Upper lobe of right lung (tissue), 1 donor: ENCODE measurements at regions not wholly inside any gene's neighbourhood (a gene's known extent, or its start where the extent isn't known, plus 50 kb on each side); places are given as distances from the start of the nearest gene placed in this dataset.

Experiments
- ATAC-seq: fragments of 200-7000 bp; cut with Tn5 transposase; one replicate; pipeline ENCODE4 v1.9.1; 2020; ENCODE audit warnings: mild to moderate bottlenecking, moderate library complexity
- DNase-seq: peaks from one replicate; pipeline ENCODE4 v3.0.0-alpha.2; 2020
- H3K27ac ChIP-seq: fragments of 200-600 bp; one replicate; pipeline ENCODE4 v1.8.0; 2022
- H3K27me3 ChIP-seq: fragments of 200-600 bp; one replicate; pipeline ENCODE4 v1.8.0; 2022; ENCODE audit warnings: mild to moderate bottlenecking
- H3K36me3 ChIP-seq: fragments of 200-600 bp; one replicate; pipeline ENCODE4 v1.8.0; 2022
- H3K4me1 ChIP-seq: fragments of 200-600 bp; one replicate; pipeline ENCODE4 v1.8.0; 2022
- H3K4me3 ChIP-seq: fragments of 200-600 bp; one replicate; pipeline ENCODE4 v1.8.0; 2022; ENCODE audit warnings: mild to moderate bottlenecking
- H3K9me3 ChIP-seq: fragments of 200-600 bp; one replicate; pipeline ENCODE4 v1.8.0; 2022
- CTCF ChIP-seq: fragments of 200-600 bp; IDR thresholded peaks from one replicate; pipeline ENCODE4 v1.8.0; 2022; ENCODE audit warnings: antibody characterized with exemption
- intact Hi-C: fragments of 100-400 bp; cut with DNase I; formaldehyde crosslinking; loops from one replicate; pipeline ENCODE4 v1.11.0; 2022
- donor health status: DM: no; HTN: yes; CAD: no; lungs with severe emphysema.

DNA sequence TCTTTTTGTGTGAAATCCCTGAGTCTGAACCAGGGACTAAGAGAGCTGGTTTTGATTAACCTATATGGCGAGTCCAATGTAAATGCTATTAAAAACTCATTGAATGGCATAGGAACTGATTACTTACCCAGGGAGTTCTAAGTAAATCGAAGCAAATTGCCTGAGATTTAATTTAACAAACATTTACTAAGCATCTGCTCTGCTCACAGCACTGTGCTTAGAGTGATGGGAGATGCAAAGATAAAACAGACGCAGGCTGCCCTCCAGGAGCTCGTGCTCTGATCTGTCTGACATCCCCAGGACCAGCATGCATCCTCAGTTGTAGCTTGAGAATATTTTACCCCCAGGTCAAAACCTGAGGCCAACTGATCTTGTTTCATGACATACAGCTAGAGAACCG is 247.9 kb downstream of the NR2F2 start:
- no peaks in the 10 kb centered on the region for H3K36me3 ChIP-seq
- DNase-seq (no peak), ATAC-seq (no peak)
- H3K4me1 ChIP-seq: no peaks in the 10 kb centered on the region
- H3K4me3 ChIP-seq: no peak overlapping the region
- no peak overlapping the region for H3K27ac ChIP-seq
- no peak for TF ChIP-seq CTCF
- no peaks in the 10 kb centered on the region for H3K9me3 ChIP-seq
- intact Hi-C loops: no loop called here
- no peaks in the 10 kb centered on the region for H3K27me3 ChIP-seq

- no peak overlapping the region for H3K27ac ChIP-seq
- no peak for TF ChIP-seq CTCF
- H3K27me3 ChIP-seq: no peaks in the 10 kb centered on the region
- H3K36me3 ChIP-seq: no peaks in the 10 kb centered on the region
- no peaks in the 10 kb centered on the region for H3K9me3 ChIP-seq
- intact Hi-C loops: no loop called here
- H3K4me1 ChIP-seq: no peaks in the 10 kb centered on the region
- no peak overlapping the region for H3K4me3 ChIP-seq
- DNase-seq (no peak), ATAC-seq (no peak)
Measured at GRCh38 chr15:96581371-96581770, 250.9 kb downstream of the NR2F2 start.

DNA sequence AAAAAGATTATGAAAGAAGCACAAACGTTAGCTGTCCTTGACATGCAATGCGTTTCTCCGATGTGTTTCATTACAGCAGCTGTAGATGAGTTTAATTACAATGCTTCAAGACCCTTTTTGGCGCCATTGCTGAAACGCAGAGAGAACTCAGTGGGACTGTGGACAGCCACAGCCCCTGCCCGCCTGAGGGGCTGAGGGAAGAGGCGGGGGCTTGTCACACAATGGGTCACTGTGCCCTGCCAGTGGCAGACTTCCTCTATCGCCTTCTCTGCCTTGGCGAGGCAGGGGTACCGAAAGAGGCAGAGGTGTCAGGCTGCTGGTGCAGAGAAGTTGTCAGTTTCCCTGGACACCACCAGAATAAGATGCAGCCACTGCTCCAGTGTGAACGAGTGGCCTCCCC is 252.0 kb downstream of the NR2F2 start:
- Histone ChIP-seq H3K36me3 (no peaks in the 10 kb centered on the region), H3K9me3 (no peaks in the 10 kb centered on the region), H3K27me3 (no peaks in the 10 kb centered on the region), H3K4me1 (no peaks in the 10 kb centered on the region), H3K27ac (no peak overlapping the region), H3K4me3 (no peak overlapping the region)
- intact Hi-C loops: no loop called here
- DNase-seq (no peak), ATAC-seq (no peak)
- no peak for TF ChIP-seq CTCF

DNA sequence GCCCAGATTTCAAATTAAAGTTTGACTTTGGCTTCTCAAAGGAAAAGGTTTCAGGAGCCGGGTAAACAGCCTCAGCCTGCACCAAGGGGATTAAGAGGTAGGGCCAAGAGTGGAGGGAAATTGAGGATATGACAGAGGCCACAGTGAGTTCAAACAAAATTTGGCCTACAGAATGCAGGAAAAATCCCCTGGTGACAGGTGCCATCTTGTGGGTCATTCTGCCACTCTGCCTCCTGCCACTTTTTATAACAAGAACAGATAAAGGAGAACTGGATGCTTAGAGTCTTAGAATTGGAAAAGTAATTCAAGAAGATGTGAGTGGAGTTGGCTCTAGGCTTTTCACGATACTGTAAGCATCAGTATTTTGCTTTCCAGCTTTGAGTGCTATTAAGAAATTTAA is 253.2 kb downstream of the NR2F2 start:
- Histone ChIP-seq H3K36me3 (no peaks in the 10 kb centered on the region), H3K27me3 (no peaks in the 10 kb centered on the region), H3K27ac (no peak overlapping the region), H3K9me3 (no peaks in the 10 kb centered on the region), H3K4me3 (no peak overlapping the region), H3K4me1 (no peaks in the 10 kb centered on the region)
- intact Hi-C loops: no loop called here
- TF ChIP-seq CTCF: no peak
- ATAC-seq (no peak), DNase-seq (no peak)

GRCh38 chr15:96585484-96586386 is 255.2 kb downstream of the NR2F2 start:
- Histone ChIP-seq H3K27ac (no peak overlapping the region), H3K4me1 (no peaks in the 10 kb centered on the region), H3K9me3 (no peaks in the 10 kb centered on the region), H3K4me3 (no peak overlapping the region), H3K27me3 (no peaks in the 10 kb centered on the region), H3K36me3 (no peaks in the 10 kb centered on the region)
- ATAC-seq (no peak), DNase-seq (no peak)
- peak; percentile 14 for TF ChIP-seq CTCF
- intact Hi-C loops: no loop called here
